SH-SY5Y (cell line): ENCODE measurements at regions not wholly inside any gene's neighbourhood (a gene's known extent, or its start where the extent isn't known, plus 50 kb on each side); places are given as distances from the start of the nearest gene placed in this dataset.

Experiments
- GATA2 ChIP-seq: IDR thresholded peaks from 2 replicates; pipeline ENCODE4 v1.6.1; 2011; ENCODE audit warnings: mild to moderate bottlenecking, low read depth, low read length
- GATA3 ChIP-seq: IDR thresholded peaks from 2 replicates; pipeline ENCODE4 v1.6.1; 2011; ENCODE audit warnings: low read depth, mild to moderate bottlenecking, low read length, moderate library complexity

DNA sequence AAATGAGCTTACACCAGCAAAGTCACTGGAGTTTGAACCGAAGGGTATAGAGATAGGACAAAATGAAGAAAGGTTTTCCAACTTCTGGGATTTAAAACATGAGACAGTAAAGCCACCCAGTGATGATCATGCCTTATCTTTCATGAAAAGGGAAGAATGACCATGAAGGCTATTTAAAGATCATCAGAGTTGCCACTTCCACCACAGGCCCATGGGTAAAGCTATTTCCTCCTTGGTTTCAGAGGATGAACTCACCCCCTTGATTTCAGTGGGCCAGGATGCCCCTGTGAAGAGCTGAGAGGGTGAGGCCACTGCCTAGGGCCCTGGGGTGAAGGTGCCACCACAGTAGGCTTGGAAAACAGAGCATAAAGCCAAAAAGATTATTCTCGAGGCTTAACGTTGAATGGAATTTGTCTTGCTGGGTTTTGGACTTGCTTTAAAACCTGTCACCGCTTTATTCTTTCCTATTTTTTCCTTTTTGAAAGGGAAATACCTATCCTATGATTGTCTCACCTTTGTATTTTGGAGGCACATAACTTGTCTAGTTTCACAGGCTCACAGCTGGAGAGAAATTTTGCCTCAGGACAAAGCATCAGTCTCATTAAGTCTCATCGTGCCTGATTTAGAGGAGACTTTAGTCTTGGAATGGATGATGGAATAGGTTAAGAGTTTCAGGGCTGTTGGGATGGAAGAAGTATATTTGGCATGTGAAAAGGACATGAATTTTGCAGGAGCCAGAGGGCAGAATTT lies 254.0 kb downstream of the SNCA start:
- TF ChIP-seq GATA2: no peak
- no peak for TF ChIP-seq GATA3

GRCh38 chr4:89579771-89580170 lies 257.2 kb downstream of the SNCA start:
- TF ChIP-seq GATA2 (no peak), GATA3 (no peak)

GRCh38 chr4:89576246-89576645 lies 260.7 kb downstream of the SNCA start:
- TF ChIP-seq GATA2 (no peak), GATA3 (no peak)

- TF ChIP-seq GATA2 (no peak), GATA3 (no peak)
Measured at GRCh38 chr4:89575840-89576239, 261.1 kb downstream of the SNCA start.

DNA sequence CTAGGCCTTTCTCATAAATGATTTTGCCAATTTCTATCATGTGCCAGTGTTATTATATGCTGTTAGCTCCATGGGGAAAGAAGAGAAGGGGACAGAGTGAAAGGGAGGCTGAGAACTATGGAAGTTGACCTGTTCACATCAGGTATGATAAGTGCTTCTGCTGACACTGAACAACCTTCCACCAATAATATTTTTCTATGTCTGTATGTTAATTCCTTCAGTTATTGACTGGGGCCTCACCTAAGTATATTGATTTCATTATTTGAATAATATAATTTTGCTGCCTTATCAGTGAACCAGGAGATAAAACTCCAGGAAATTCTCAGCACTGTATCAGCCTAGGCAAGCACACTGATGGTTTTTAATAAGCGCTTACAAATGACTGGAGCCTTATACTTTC lies 262.8 kb downstream of the SNCA start:
- TF ChIP-seq GATA2: no peak
- TF ChIP-seq GATA3: no peak

DNA sequence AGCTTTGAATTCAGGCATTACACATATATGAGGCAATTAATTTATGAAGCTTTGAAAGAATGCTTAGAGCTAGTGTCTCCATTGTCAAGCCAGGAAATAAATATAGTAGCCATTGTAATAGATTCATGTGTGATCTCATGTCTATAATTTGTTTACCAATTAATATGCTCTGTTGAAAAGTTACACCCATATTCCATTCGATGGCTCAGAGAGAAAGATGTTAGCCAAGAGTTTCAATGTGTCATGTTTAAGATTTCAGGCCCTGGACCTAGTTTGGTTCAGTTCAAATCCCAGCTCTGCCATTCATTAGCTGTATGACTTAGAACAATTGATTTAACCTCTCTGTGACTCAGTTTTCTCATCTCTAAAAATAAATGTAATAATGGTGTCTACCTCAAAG lies 263.3 kb downstream of the SNCA start:
- TF ChIP-seq GATA2 (no peak), GATA3 (no peak)

- no peak for TF ChIP-seq GATA2
- no peak for TF ChIP-seq GATA3
Measured at GRCh38 chr4:89572224-89572858, 264.6 kb downstream of the SNCA start.

DNA sequence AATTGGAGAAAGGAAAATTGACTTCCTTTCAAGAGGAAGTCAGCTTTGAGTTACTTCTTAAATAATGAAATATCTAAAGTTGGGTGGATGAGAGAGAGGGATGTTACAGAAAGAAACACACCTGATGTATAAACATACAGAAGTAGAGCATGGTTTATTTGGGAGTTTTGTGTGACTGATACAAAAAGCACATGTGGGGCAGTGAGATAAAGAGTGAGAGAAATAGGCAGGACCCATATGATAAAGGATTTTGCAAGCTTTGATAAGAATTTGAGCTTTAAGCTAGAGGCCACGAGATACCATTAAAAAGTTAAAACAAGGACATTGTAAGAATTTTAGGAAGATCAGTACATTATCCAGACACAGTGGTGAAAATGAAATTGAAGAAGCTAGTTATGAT lies 263.3 kb upstream of the GPRIN3 start:
- TF ChIP-seq GATA3: no peak
- TF ChIP-seq GATA2: no peak

GRCh38 chr4:89567936-89568335 lies 260.3 kb upstream of the GPRIN3 start:
- TF ChIP-seq GATA2 (no peak), GATA3 (no peak)

- no peak for TF ChIP-seq GATA2
- no peak for TF ChIP-seq GATA3
Measured at GRCh38 chr4:89563431-89563830, 255.8 kb upstream of the GPRIN3 start.

DNA sequence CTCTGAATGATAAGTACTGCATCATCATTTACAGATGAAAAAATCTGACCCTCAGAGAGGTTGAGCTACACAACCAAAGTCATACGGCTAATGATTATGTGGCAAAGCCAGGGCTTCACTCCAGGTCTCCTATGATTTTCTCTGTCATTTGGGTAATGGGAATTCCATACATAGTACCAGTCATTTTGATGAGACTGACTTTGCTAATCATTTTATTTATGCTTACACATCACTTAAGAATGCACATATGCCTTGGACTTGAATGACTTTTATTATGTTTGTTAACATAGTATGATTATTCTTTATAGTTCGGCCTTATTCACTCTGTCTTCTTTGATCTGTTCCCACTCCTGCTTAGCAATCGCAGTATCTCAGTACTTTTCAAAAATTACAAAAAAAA lies 255.1 kb upstream of the GPRIN3 start:
- TF ChIP-seq GATA3: no peak

- TF ChIP-seq GATA3 (no peak), GATA2 (no peak)
Measured at GRCh38 chr4:89561048-89561447, 253.4 kb upstream of the GPRIN3 start.

- no peak for TF ChIP-seq GATA3
- no peak for TF ChIP-seq GATA2
Measured at GRCh38 chr4:89558147-89558546, 250.5 kb upstream of the GPRIN3 start.

GRCh38 chr4:89556601-89557305 lies 249.2 kb upstream of the GPRIN3 start:
- TF ChIP-seq GATA3 (no peak), GATA2 (no peak)

DNA sequence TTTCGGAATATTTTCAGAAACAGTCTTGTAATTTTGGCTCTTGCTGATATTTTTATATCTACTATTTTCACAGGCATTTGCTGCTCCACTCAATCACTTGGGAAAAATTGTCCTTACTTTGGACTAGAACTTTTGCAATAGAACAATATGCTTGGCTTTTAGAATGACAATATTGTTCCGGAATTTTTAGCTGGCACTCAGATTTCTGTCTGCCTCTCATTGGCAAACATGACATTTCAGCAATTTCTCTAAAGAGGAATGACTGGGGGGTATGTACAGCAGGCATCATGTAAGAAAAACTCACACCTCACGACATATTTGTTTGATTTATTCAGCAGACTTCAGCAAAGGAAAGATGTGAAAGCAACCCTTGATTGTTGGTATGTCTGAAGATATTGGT lies 243.6 kb upstream of the GPRIN3 start:
- no peak for TF ChIP-seq GATA2
- TF ChIP-seq GATA3: no peak
